HEK293T (cell line): ENCODE measurements at regions not wholly inside any gene's neighbourhood (a gene's known extent, or its start where the extent isn't known, plus 50 kb on each side); places are given as distances from the start of the nearest gene placed in this dataset.
A peak's percentile ranks its signal among the peaks of the same experiment; 100 is the strongest.

ENCODE experiments used
- CTCF ChIA-PET: fragments of 350-600 bp; formaldehyde crosslinking; extraction: SDS; loops from one replicate; lab custom pipeline; 2021; ENCODE audit warnings: antibody characterized with exemption, inconsistent platforms; lab: Yijun Ruan, JAX
- POLR2A ChIA-PET: fragments of 350-600 bp; formaldehyde crosslinking; extraction: SDS; loops from one replicate; lab custom pipeline; 2020; ENCODE audit warnings: antibody characterized with exemption, inconsistent platforms; lab: Yijun Ruan, JAX
- DNase-seq: peaks from one replicate; pipeline ENCODE4 v3.0.0; 2012; ENCODE audit warnings: mixed read lengths; ENCODE audit errors: extremely low spot score
- ARNT ChIP-seq: fragments of 450-650 bp; IDR thresholded peaks from 2 replicates; pipeline ENCODE4 v1.6.1; 2017; ENCODE audit warnings: mild to moderate bottlenecking
- BHLHE40 ChIP-seq: fragments of 450-650 bp; IDR thresholded peaks from 2 replicates; pipeline ENCODE4 v1.6.1; 2016; ENCODE audit warnings: mild to moderate bottlenecking, moderate library complexity, borderline replicate concordance
- CTBP1 ChIP-seq: fragments of 450-650 bp; IDR thresholded peaks from 2 replicates; pipeline ENCODE4 v1.6.1; 2016; ENCODE audit warnings: borderline replicate concordance
- ELF4 ChIP-seq: fragments of 450-650 bp; IDR thresholded peaks from 2 replicates; pipeline ENCODE4 v1.6.1; 2017; ENCODE audit warnings: antibody characterized with exemption
- FOXA1 ChIP-seq: fragments of 450-650 bp; IDR thresholded peaks from 2 replicates; pipeline ENCODE4 v1.6.1; 2016; ENCODE audit warnings: mild to moderate bottlenecking
- FOXK2 ChIP-seq: fragments of 450-650 bp; IDR thresholded peaks from 2 replicates; pipeline ENCODE4 v1.6.1; 2016; ENCODE audit warnings: mild to moderate bottlenecking
- FOXM1 ChIP-seq: fragments of 450-650 bp; IDR thresholded peaks from 2 replicates; pipeline ENCODE4 v1.6.1; 2017; ENCODE audit warnings: mild to moderate bottlenecking, borderline replicate concordance
- HDGF ChIP-seq: fragments of 450-650 bp; IDR thresholded peaks from 2 replicates; pipeline ENCODE4 v1.6.1; 2017; ENCODE audit warnings: antibody characterized with exemption, borderline replicate concordance
- L3MBTL2 ChIP-seq: fragments of 450-650 bp; conservative IDR thresholded peaks from 2 replicates; pipeline ENCODE4 v1.6.1; 2016; ENCODE audit warnings: mild to moderate bottlenecking
- LEF1 ChIP-seq: fragments of 450-650 bp; IDR thresholded peaks from 2 replicates; pipeline ENCODE4 v1.6.1; 2017; ENCODE audit warnings: mild to moderate bottlenecking, borderline replicate concordance
- NFRKB ChIP-seq: fragments of 450-650 bp; IDR thresholded peaks from 2 replicates; pipeline ENCODE4 v1.6.1; 2016; ENCODE audit warnings: mild to moderate bottlenecking, moderate library complexity
- SP1 ChIP-seq: fragments of 450-650 bp; IDR thresholded peaks from 2 replicates; pipeline ENCODE4 v1.6.1; 2017
- SUZ12 ChIP-seq: fragments of 450-650 bp; IDR thresholded peaks from 2 replicates; pipeline ENCODE4 v1.6.1; 2016; ENCODE audit warnings: mild to moderate bottlenecking
- TARDBP ChIP-seq: fragments of 450-650 bp; IDR thresholded peaks from 2 replicates; pipeline ENCODE4 v1.6.1; 2016
- ZNF384 ChIP-seq: fragments of 450-650 bp; IDR thresholded peaks from 2 replicates; pipeline ENCODE4 v1.6.1; 2016
- TF ChIP-seq, protein P1 (sequence below): fragments of 450-650 bp; IDR thresholded peaks from 2 replicates; pipeline ENCODE4 v1.6.1; 2016

DNA sequence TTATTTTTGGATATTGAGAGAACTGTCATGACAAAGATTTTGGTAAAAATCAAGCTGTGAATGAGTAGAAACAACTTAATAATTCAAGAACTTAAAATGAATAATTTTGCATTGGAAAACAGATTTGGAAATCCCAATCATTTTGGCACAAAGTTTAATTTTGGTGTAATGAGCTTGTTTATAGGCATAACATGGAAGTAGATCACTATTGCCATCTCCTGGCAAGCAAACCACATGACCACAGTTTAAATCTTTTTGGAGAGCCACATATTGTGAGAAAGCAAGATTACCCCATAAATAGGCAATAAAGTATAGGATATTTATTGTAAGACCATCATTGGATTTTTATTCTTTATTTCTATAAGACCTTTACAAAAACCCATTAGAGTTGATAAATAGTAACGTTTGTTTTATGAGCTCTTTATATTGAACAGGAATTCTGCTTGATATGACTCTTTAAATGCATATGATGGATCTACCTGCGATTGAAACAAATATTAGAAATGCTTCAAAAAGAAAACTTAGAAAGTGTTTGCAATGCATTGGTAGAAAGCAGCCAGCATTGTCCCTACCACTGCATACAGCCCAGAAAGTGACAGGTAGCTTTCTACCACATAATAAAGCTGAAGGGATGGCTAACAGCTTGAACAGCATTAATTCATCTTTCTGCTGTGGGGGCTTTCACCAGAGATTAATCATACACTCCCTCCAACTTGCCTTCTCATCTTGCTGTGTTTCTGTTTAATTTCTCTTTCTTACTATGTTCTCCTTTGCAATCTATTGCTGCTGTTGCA, 766.8 kb downstream of the TBL1XR1 start:
- no peak for TF ChIP-seq ARNT
- TF ChIP-seq TARDBP = no peak
- TF ChIP-seq ZNF384 = no peak
- TF ChIP-seq, protein P1, sequence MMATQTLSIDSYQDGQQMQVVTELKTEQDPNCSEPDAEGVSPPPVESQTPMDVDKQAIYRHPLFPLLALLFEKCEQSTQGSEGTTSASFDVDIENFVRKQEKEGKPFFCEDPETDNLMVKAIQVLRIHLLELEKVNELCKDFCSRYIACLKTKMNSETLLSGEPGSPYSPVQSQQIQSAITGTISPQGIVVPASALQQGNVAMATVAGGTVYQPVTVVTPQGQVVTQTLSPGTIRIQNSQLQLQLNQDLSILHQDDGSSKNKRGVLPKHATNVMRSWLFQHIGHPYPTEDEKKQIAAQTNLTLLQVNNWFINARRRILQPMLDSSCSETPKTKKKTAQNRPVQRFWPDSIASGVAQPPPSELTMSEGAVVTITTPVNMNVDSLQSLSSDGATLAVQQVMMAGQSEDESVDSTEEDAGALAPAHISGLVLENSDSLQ = no peak
- TF ChIP-seq CTBP1 = no peak
- TF ChIP-seq FOXM1 = no peak
- no peak for TF ChIP-seq SUZ12
- TF ChIP-seq L3MBTL2 = no peak
- ChIA-PET CTCF (interaction anchor here (1.0 to 1.9 kb wide), 2 partner anchors 473 to 1989 kb away, joined by 4 to 5 read pairs; no protein-coding TSS in a partner anchor), POLR2A (no interaction called here)
- peak; percentile 31 for DNase-seq

DNA sequence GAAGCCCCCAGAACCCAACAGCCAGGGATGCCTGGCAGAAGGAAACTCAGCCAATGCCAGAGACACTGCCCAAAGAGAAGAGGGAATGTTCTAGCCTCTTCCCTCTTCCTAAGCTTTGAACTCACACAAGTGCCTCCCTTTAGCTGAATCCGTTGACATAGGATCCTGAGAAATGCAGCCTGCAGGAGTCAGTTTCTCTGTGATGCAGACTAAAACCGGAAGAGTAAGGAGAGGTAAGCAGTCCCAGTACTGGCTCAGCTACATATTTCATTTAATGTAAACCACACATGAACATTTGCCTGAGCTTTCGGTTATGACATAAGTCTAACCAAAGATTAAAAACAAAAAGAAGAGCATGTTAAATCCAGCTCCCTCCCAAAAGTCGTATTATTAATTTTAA, 768.7 kb downstream of the TBL1XR1 start:
- no peak for DNase-seq
- CTCF ChIA-PET = no interaction called here
- POLR2A ChIA-PET = no interaction called here
- no peak for TF ChIP-seq ELF4

DNA sequence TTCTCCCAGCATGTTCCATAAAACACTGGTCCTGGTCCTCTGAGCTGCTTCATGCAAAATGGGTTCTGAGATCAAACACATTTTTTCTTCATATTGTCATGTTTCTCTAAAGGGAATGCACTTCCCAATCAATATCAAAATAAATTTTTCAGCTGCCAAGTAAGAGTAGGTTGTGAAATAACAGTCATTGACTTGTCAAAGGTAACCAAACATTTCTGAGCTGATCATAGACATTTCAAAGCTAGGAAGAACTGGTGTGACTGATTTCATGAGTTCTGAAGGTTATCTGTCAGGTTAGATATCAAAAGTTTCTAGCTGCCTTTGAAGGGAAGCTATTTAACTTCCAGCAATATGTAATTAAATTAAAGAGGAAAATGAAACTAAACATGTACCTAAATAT, 770.9 kb downstream of the TBL1XR1 start:
- TF ChIP-seq, protein P1 = no peak
- TF ChIP-seq ZNF384 (no peak), SP1 (no peak), FOXA1 (no peak), TARDBP (no peak), CTBP1 (no peak), ELF4 (no peak), ARNT (no peak), L3MBTL2 (no peak), FOXK2 (no peak), NFRKB (no peak), HDGF (no peak), BHLHE40 (no peak), SUZ12 (no peak), LEF1 (no peak), FOXM1 (no peak)
- ChIA-PET POLR2A (no interaction called here), CTCF (no interaction called here)
- no peak for DNase-seq

DNA sequence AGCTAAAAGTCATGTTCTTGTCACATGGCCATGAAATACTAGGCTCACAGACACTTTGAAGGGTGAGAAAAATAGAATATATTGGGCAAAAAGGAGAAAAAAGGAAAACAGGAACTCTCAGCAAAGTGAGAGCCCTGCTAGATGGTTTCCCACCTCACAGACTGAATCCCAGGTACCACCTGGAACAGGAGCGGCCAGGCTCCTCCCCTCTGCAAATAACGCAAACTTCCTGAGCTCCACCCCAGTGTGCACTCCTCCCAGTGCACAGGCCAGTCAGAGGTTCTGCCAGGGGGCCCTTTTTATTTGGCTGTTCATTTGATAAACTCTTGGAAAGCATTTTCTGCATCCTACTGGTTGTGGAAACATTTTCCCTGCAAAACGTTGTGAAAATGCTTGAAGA, 780.4 kb downstream of the TBL1XR1 start:
- ChIA-PET CTCF (no interaction called here), POLR2A (no interaction called here)
- no peak for DNase-seq

DNA sequence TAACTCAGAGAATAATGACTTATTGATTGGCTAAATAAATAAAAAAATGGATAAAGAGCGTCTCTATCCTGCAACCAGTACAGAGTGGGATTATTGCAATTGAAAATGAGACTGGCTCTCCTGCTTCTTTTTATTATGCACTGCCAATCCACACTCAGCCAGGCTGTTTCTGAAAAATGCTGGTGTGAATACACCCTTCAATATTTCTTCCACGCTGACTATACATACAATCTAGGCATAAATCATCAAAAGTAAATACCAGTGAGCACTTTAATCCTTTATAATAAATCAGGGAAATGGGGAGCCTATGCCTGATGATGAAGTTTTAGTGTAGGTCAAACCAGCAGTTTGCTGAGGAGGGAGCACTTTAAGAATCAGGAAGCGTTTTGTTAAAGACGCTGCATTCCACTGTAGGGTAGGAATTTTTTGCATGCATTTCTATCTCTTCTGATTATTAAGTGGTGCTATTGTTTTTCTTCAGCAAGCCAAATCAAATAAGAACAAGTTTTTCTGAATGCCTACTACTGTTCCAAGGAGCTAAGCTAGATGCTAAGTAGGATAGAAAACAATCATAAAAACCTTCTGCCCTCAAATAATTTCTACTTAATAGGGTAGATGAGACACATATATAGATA, 781.5 kb downstream of the TBL1XR1 start:
- TF ChIP-seq, protein P1 = no peak
- TF ChIP-seq ELF4 (no peak), HDGF (no peak), SP1 (no peak), L3MBTL2 (no peak), ARNT (no peak), FOXK2 (no peak), SUZ12 (no peak), LEF1 (no peak), BHLHE40 (no peak), CTBP1 (no peak), NFRKB (no peak), ZNF384 (no peak), FOXA1 (no peak), TARDBP (no peak), FOXM1 (no peak)
- DNase-seq = no peak
- ChIA-PET CTCF (no interaction called here), POLR2A (no interaction called here)

More for the DNA sequence above, 780.4 kb downstream of the TBL1XR1 start:
- TF ChIP-seq SP1 (no peak), FOXK2 (no peak), BHLHE40 (no peak), SUZ12 (no peak), CTBP1 (no peak), HDGF (no peak), LEF1 (no peak), ELF4 (no peak), ARNT (no peak), TARDBP (no peak), FOXA1 (no peak), NFRKB (no peak), ZNF384 (no peak), FOXM1 (no peak), L3MBTL2 (no peak)
- TF ChIP-seq, protein P1 = no peak
